ENCODE measurements at regions not wholly inside any gene's neighbourhood (a gene's known extent, or its start where the extent isn't known, plus 50 kb on each side); places are given as distances from the start of the nearest gene placed in this dataset.

- no peak overlapping the region for H3K27ac ChIP-seq
These were observed 98.0 kb downstream of the VCPKMT start for GRCh38 chr14:50018201-50018932.

GRCh38 chr14:50018933-50019210 lies 97.5 kb downstream of the VCPKMT start:
- Histone ChIP-seq H3K27ac (no peak overlapping the region), H3K4me1 (ENCODE audit: control insufficient read depth in 1 of 2, insufficient read depth in 1 of 2, low read depth in 1 of 2, low read length in 1 of 2) (no peaks in the 10 kb centered on the region), H3K36me3 (no peaks in the 10 kb centered on the region), H3K9me3 (no peaks in the 10 kb centered on the region), H3K27me3 (no peaks in the 10 kb centered on the region), H3K4me3 (ENCODE audit: low read depth in 1 of 2, low read length in 1 of 2) (no peak overlapping the region)
- no peak for TF ChIP-seq CTCF (IDR thresholded peaks at IDR 0.05)

More at GRCh38 chr14:50018201-50018932, 98.0 kb downstream of the VCPKMT start:
- Histone ChIP-seq H3K4me1 (ENCODE audit: control insufficient read depth in 1 of 2, insufficient read depth in 1 of 2, low read depth in 1 of 2, low read length in 1 of 2) (no peaks in the 10 kb centered on the region), H3K4me3 (ENCODE audit: low read depth in 1 of 2, low read length in 1 of 2) (no peak overlapping the region), H3K9me3 (no peaks in the 10 kb centered on the region), H3K36me3 (no peaks in the 10 kb centered on the region), H3K27me3 (no peaks in the 10 kb centered on the region)
- no peak for TF ChIP-seq CTCF (IDR thresholded peaks at IDR 0.05)

GRCh38 chr14:50020184-50020583 lies 96.2 kb downstream of the VCPKMT start:
- no peak overlapping the region for H3K4me3 ChIP-seq (ENCODE audit: low read depth in 1 of 2, low read length in 1 of 2)
- H3K27ac ChIP-seq = no peak overlapping the region
- no peaks in the 10 kb centered on the region for H3K36me3 ChIP-seq
- no peaks in the 10 kb centered on the region for H3K9me3 ChIP-seq
- H3K27me3 ChIP-seq = no peaks in the 10 kb centered on the region
- no peak for TF ChIP-seq CTCF (IDR thresholded peaks at IDR 0.05)
- no peaks in the 10 kb centered on the region for H3K4me1 ChIP-seq (ENCODE audit: control insufficient read depth in 1 of 2, insufficient read depth in 1 of 2, low read depth in 1 of 2, low read length in 1 of 2)

GRCh38 chr14:50020799-50021198 lies 95.6 kb downstream of the VCPKMT start:
- Histone ChIP-seq H3K27ac (no peak overlapping the region), H3K9me3 (no peaks in the 10 kb centered on the region), H3K4me3 (ENCODE audit: low read depth in 1 of 2, low read length in 1 of 2) (no peak overlapping the region), H3K4me1 (ENCODE audit: control insufficient read depth in 1 of 2, insufficient read depth in 1 of 2, low read depth in 1 of 2, low read length in 1 of 2) (no peaks in the 10 kb centered on the region), H3K36me3 (no peaks in the 10 kb centered on the region), H3K27me3 (no peaks in the 10 kb centered on the region)
- no peak for TF ChIP-seq CTCF (IDR thresholded peaks at IDR 0.05)

GRCh38 chr14:50021261-50022031 lies 94.9 kb downstream of the VCPKMT start:
- Histone ChIP-seq H3K4me3 (ENCODE audit: low read depth in 1 of 2, low read length in 1 of 2) (no peak overlapping the region), H3K36me3 (no peaks in the 10 kb centered on the region), H3K4me1 (ENCODE audit: control insufficient read depth in 1 of 2, insufficient read depth in 1 of 2, low read depth in 1 of 2, low read length in 1 of 2) (no peaks in the 10 kb centered on the region), H3K27me3 (no peaks in the 10 kb centered on the region), H3K9me3 (no peaks in the 10 kb centered on the region), H3K27ac (no peak overlapping the region)
- TF ChIP-seq CTCF (IDR thresholded peaks at IDR 0.05) = no peak

Data from neutrophil (primary cell).